HG03066 (cell line): ENCODE measurements at regions not wholly inside any gene's neighbourhood (a gene's known extent, or its start where the extent isn't known, plus 50 kb on each side); places are given as distances from the start of the nearest gene placed in this dataset.

Source experiments
- ATAC-seq: cut with Tn5 transposase; IDR thresholded peaks from one replicate; pipeline ENCODE4 v1.9.1; 2021; ENCODE audit warnings: low read depth; ENCODE audit not compliant: unreplicated experiment

DNA sequence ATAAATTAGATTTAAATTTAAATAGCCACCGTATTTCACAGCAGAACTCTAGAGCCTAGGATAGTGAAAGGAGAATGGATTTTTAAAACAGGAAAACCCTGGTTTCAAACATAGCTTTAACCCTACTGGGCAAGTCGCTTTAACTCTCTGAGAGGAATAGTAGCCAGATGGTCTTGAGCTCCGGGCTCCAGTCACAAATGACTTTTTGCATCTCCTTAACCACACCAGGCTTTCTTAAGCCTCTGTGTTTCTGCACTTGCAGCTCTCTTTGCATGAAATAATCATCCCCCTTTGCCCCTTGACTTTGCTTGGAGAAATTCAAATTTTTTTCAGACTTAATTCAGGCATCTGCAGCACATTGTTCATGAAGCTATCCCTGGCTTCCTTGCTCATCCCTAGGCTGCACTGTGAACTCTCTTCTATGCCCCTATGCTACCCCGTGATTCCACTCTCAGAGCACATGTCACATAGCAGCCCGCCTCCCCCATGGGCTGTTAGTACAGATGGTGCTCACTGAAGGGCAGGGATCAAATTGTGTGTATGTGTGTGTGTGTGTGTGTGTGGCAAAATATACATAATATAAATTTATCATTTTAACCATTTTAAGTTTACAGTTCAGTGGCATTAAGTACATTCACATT, 68.8 kb upstream of the DAB1 start:
- ATAC-seq: no peak

DNA sequence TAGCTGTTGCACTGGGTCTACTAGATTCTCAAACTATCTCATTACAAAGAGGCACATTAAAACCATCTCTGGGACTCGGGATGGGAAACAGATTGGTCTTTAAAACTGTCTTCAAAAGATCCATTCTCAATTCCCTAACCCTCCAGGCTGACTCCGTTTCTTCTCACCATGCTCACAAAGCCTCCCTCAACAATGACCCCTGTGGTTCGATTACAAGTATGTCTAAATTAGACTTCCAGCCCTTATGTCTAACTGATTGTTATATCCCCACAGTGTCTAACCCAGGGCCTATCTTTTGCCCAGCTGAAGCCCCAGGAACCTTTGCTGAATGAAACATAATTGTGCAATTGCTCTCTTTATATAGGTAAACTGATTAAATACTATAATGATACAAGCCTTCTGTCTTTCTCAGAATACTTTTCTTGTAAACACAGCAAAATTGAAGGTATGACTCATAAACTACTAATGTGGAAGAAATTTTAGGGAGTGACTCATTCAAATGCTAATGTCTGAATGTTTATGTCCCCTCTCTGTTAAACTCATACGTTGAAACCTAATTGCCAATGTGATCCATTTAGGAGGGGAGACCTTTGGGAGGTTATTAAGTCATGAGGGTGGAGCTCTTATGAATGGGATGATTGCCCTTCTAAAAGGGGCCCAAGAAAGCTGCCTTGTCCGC, 65.6 kb upstream of the DAB1 start:
- no peak for ATAC-seq

DNA sequence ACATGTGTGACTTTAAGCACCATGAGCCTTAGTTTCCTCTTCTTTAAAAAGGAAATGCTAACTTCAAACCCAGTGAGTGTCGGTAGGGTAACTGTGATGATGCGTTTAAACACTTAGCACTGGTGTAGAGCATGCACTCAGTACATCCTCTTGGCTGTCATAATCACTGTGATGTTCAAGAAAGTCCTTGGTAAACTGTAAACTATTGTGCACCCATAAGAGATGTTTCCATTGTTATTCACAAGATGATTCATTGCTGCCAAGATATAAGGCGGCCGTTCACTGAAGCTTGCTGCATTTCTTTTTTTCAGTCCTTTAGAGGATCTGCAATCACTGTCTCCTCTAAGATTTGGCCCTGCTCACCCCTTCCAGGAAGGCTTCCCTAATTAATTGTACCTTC, 61.8 kb upstream of the DAB1 start:
- no peak for ATAC-seq

DNA sequence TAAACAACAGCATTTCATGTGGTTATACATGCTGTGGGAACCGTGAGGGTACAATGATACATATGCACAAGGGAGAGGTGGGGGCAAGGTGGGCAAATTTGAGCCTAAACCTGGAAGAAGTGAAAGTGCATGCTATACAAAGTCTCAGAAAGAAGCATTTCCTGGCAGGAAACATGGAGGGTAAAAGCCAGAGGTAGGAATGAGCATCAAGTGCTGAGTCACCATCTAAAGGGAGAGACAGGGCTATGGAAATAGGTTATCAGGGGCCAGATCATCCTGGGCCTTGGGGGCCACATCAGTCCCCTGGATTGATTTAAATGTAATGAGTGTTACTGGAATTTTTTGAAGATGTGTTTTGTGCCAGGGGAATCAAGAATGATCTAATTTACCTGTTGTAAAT, 60.1 kb upstream of the DAB1 start:
- no peak for ATAC-seq

DNA sequence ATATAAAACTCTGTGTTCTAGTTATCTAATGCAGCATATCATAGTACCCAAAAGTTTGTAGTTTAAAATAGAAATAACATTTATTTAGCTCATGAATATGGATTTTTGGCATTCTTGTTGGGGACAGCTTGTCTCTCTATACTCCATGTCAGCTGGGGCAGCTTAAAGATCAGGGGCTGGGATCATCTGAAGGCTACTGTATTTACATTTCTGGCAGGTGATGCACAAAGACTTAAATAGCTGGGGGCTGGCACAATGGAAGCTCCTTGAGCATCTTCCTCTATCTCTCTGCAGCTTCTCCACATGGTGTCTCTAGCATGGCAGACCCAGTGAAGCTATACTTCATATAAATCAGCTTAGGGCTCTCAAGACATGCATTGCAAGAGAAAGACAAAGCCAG, 55.6 kb upstream of the DAB1 start:
- ATAC-seq: no peak

DNA sequence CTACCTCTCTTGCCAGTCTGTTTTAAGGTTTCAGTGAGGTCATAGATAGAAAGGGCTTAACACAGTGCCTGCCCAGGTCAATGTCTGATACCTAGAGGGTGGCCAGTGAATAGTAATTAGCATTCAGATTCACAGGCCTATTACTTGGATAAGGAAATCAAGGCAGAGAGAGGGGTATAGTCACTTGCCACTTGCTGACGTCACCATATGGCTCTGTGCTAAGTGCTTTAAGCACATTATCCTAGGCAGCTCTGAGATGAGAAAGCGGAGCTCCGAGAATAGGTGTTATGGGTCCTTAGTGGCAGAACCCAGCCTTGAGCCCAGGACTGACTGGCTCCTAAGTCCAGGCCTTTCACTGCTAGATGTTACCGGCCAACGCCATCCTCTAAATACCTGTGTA, 51.5 kb upstream of the DAB1 start:
- ATAC-seq: no peak

DNA sequence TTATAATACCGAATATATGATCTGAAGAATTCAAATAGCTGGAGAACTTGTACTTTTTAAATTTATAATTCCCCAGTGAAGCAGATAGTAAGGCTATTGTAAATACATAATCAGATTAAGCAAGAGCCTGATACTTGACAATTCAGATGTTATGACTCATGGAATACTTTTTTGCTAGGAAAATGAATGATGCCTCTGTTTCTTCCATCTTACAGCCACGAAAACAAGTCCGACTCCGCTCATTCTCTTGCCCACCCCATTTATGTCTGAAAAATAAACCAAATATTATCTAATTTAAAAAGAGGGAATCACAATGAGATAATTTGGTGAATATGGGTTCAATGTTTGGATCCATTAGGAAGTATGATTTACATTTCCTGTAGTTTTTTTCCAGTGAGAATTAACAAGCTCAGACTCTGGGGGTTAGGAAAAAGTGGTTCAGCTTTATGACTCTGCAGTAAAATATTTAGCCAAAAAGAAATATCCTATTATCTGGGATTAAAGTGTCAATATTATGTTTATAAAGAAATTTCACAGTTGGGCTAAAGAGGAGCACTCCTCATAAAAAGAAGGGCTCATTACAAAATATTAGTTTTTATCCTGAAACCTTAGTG, 50.4 kb upstream of the DAB1 start:
- ATAC-seq: no peak
